Lower leg skin (tissue), 3 donors: ENCODE measurements at regions not wholly inside any gene's neighbourhood (a gene's known extent, or its start where the extent isn't known, plus 50 kb on each side); places are given as distances from the start of the nearest gene placed in this dataset.

Experiments used
- CTCF ChIP-seq, 3 donors: fragments of 450-650 bp; IDR thresholded peaks; one replicate each; pipeline ENCODE4 v1.5.1; 2016; ENCODE audit warnings: antibody characterized with exemption in 3 of 3, mild to moderate bottlenecking in 3 of 3, moderate library complexity in 2 of 3
- POLR2A ChIP-seq, 2 donors: fragments of 450-650 bp; IDR thresholded peaks; one replicate each; pipeline ENCODE4 v1.6.1; 2016 to 2017; ENCODE audit warnings: antibody characterized with exemption in 2 of 2, mild to moderate bottlenecking in 1 of 2, moderate library complexity in 1 of 2

GRCh38 chr2:20148923-20149702, 75.8 kb downstream of the SDC1 start:
- TF ChIP-seq CTCF (IDR thresholded peaks at IDR 0.05) (no peak), POLR2A (IDR thresholded peaks at IDR 0.05) (no peak)
